HG02642 (cell line): ENCODE measurements at regions not wholly inside any gene's neighbourhood (a gene's known extent, or its start where the extent isn't known, plus 50 kb on each side); places are given as distances from the start of the nearest gene placed in this dataset.

Experiments
- ATAC-seq: cut with Tn5 transposase; IDR thresholded peaks from one replicate; pipeline ENCODE4 v1.9.1; 2021; ENCODE audit warnings: mild to moderate bottlenecking; ENCODE audit not compliant: unreplicated experiment, poor library complexity

- ATAC-seq: no peak
These were observed 108.7 kb upstream of the F3 start for GRCh38 chr1:94650301-94650700.

DNA sequence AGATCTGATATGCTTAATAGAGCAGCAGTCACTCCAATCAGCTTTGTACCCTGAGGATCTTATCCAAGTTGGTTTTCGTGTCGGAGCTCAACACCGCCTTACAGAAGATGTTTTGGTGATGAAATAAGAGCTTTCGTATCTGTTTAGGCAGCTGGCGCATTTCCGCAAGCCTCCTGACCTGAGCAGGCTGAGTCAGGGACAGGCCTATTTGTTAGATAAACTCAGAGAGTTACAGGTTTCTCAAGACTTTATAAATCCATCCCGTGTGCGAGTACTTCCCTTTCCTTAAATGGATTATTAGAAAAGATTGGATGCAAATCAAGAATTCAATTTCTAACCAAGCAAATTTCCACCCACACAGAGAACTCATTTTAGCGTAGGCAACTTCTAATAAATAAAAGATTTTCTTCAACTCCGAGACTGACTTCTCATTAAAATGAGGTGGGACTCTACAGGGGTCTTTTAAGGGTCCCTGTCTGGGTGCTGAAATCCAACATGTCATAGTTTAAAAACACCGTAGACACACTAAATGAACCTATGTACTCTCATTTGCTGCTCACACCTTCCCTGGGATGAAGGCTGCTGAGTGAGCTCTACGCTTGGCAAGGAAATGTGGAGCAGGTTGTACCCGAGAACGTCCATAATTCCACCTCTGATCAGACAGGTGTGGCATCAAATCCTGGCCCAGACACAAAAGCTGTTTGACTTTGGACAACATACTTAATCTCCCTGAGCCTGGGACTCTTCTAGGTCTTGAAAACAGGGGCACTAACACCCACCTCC lies 106.9 kb upstream of the F3 start:
- no peak for ATAC-seq

DNA sequence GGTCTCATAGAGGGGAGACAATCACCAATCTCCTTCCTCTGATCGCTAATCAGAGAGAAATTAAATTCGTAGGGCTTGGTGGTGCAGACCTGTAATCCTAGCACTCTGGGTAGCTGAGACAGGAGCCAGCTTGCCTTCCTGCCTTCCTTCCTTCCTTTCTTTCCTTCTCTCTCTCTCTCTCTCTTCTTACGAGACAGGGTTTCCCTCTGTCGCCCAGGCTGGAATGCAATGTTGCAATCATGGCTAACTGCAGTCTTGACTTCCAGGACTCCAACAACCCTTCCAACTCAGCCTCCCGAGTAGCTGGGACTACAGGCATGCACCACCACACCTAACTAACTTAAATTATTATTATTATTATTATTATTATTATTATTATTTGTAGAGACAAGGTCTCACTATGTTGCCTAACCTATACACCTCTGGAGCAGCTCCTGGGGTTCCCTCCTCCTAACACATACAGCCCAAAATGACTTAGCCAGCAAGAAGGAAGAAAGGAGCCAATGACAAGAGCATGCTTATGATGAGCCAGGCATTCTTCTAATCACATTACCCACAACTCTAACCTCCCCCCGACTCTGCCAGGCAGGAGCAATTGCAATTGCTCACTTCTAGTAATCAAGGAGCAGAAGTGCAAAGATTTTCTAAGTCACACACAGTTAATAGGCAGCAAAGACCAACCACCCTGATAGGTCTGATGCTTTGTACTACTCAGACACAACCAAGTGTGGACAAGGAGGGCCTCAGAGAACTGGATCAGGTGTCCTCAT lies 105.4 kb upstream of the F3 start:
- ATAC-seq: no peak

DNA sequence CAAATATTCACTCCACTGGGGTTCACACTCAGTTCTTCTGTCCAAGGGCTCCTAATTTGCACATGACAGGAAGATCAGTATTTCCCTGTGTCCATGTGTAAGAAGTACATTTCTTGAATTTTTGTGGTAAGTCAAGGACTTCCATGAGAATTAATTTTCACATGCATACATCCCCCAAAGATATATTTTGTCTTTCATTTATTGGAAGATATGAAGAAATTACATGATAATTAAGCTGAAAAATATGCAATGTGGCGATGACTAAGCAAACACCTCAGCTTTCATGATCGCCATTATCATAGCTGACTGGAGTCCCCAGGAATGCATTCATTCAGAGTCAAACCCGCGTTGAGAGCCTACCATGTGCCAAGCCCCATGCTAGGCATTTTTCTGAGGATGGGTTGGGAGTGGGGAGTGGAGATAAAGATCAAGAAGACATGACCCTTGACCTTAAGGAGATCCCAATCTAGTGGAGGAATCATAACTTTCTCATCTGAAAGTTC lies 104.6 kb upstream of the F3 start:
- no peak for ATAC-seq

DNA sequence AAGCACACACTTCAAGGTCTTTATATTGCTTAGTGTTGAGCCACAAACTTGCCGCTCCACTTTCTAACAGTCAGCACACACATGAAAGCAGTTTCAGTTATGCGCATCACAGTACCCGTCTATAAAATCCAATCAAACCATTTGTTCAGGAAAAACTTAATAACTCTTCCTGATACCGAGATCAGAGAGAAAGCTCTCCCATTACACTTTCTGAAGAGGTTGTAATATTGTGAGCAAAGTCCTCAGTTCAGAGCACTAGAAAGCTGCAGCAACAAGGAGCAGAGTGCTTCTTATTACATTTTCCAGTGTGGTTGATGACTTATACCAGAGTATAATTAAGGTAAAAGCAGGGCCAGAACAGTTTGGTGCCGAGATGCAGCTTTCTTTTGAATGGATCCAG lies 102.8 kb upstream of the F3 start:
- no peak for ATAC-seq

DNA sequence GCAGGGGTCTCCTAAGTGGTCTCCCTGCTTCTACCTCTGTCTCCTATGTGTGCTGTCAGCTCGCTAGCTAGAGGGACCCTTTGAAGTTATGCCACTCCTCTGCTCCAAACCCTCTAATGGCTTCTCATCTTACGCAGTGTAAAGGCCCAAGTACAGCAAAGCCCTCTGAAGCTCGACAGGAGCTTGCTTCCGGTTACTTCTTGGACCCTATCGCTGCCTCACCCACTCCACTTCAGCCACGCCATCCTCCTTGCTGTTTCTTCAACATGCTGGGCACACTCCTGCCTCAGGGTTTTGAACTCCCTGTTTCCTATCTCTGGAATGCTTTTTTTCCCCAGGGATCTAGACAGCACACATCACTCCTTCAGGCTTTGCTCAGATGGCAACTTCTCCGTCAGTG lies 102.3 kb upstream of the F3 start:
- ATAC-seq: no peak

DNA sequence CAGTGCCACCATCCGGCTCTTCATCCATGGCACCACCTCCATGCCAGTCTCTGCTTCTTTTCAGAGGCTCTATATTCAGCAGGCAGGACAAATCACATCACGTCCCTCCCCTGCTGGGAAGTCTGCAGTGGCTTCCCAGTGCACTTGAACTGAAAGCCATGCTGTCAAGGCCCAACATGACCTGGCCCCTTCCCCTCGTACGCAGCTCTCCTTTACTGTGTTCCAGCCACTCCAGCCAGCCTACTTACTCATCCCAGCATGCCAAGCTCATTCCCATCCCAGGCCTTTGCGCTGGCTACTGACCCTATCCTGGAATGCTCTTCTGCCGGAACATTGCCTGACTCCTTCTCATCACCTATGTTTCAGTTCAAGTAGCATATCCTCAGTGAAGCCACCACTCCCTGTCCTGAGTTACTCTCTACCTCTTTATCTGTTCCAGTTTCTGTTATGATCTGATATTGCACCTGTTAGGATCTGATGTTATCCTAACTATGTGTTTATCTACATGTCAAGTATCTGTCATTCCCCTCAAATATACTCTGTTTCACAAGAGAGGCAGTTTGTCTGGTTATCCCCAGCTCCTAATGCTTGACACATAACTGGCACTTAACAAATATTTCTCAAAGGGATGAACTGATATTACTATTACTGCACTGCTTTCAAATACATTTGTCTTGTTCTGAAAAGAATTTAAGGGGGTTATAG lies 101.2 kb upstream of the F3 start:
- no peak for ATAC-seq

GRCh38 chr1:94641990-94642389 lies 100.4 kb upstream of the F3 start:
- no peak for ATAC-seq

- ATAC-seq: no peak
These were observed 98.6 kb upstream of the F3 start for GRCh38 chr1:94640125-94640524.

GRCh38 chr1:94637121-94637520 lies 95.6 kb upstream of the F3 start:
- ATAC-seq: no peak

- ATAC-seq: no peak
These were observed 95.1 kb upstream of the F3 start for GRCh38 chr1:94636624-94637023.

GRCh38 chr1:94636100-94636499 lies 94.5 kb upstream of the F3 start:
- no peak for ATAC-seq

GRCh38 chr1:94634977-94635416 lies 93.4 kb upstream of the F3 start:
- no peak for ATAC-seq

- ATAC-seq: no peak
These were observed 91.5 kb upstream of the F3 start for GRCh38 chr1:94633051-94633450.

DNA sequence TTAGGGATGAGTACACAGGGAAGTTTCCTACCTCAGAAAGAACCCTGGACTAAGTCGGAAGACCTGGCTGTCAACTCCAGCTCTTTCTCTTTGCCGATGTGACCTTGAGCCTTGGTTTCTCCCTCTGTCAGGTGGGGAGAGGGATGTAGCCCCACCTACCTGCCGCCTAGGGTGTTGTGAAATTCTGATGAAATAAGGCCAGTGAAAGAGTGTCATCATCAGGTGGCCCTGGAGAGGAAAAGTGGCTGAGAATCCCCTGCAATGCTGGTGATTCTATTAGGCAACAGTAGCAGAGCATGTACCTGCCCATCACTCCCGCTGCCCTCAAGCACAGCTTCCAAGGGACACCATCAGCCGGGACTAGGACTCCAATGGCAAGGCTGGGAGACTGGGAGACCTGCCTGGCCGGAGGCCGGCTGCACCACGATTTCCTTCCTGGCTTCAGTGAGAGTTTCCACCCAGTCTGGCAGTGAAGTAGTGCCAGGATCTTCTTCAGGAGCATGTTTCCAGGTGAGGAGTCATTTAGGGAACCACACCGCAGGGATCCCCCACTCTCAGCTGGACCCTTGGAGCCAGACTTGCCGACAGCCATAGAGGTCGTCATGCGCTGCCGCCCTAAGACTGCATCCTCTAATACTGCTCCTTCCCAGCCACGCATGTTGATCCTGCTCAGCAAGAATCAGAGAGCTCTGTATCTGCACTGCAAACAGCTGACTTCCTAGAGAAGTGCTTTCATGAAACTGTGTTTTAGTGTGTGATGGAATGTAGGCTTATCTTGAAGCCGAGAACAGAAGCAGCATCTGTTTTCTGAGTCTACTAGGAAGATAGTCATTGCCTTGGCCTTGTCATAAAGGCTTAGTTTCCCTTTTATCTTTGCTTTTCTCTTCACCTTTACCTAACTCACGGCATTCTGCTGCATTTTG lies 88.0 kb upstream of the F3 start:
- no peak for ATAC-seq

GRCh38 chr1:94628499-94628843 lies 86.9 kb upstream of the F3 start:
- ATAC-seq: no peak

DNA sequence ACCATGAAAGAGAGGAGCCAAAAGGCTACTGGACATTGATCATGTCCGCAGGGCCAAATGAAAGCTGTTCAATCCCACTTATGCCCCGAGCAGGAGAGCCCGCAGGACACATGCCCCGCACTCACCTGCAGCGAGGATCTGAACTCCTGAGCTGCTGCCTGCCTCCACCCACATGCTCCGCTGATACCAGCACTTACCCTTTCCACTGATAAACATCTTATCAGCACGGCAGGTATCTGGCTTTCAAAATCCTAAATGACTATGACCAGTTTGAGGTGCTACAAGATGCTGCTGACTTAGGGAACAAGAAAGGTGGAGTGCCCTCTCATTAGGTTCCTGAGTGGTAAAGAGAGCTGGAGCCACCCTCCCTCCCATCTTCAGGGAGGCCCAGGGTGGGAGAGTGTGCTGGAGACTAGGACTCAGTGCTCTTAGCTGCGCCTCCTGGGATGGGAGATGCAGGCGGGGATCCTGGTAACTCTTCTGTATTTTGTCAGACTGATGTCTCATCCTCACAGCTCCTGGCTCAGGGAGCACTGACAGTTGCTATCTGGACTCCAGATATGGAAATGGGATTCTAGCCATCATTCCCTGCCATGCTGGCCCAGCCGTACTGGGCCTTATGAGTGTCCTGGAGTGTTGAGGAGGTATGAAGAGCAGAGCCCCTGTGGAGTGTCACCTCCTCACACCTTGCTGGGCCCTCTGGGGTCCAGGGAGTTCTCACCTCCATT lies 86.4 kb upstream of the F3 start:
- ATAC-seq: no peak

DNA sequence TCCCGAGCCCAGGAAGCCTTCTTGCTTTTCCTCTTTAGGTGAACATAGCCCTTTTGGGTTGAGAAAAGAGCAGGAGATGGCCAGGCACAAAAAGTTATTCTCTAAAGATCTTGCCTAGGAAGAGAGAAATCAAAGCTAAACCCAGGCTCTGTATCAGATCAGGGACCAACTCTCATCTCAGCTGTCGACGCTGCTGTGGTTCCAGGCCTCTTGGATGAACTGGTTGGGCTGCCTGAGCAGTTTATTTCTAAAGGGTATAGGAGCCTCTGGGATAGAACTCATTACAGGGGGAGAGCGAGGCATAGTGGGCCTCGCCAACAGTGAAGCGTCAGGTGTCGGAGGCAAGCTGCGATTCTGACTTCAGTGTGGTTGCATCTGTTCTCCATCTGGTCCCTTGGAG lies 82.6 kb upstream of the F3 start:
- no peak for ATAC-seq

GRCh38 chr1:94623560-94624148 lies 82.1 kb upstream of the F3 start:
- ATAC-seq: no peak
